GM21576 (cell line): ENCODE measurements at regions not wholly inside any gene's neighbourhood (a gene's known extent, or its start where the extent isn't known, plus 50 kb on each side); places are given as distances from the start of the nearest gene placed in this dataset.

Experiments used
- ATAC-seq: cut with Tn5 transposase; IDR thresholded peaks from one replicate; pipeline ENCODE4 v1.9.1; 2021; ENCODE audit warnings: mild to moderate bottlenecking, moderate library complexity; ENCODE audit not compliant: unreplicated experiment

DNA sequence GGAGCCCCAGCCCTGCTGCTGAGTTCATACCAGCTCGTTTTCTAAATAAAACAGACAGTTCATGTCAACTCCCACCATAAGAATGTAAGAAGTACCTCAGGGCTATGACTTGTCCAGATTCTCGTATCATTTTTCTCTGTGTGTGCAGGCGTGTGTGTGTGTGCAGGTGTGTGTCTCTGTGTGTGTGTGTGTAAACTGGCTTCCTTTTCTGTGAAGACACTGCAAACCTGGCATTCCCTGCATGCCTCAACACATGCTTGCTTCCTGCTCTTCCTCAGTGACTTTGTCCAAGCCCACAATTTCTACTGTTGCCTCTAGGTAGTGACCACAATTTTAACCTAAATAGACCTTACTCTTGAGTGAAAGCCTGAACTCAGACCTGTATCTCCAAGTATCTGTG, 879.0 kb downstream of the SLC4A3 start:
- no peak for ATAC-seq

DNA sequence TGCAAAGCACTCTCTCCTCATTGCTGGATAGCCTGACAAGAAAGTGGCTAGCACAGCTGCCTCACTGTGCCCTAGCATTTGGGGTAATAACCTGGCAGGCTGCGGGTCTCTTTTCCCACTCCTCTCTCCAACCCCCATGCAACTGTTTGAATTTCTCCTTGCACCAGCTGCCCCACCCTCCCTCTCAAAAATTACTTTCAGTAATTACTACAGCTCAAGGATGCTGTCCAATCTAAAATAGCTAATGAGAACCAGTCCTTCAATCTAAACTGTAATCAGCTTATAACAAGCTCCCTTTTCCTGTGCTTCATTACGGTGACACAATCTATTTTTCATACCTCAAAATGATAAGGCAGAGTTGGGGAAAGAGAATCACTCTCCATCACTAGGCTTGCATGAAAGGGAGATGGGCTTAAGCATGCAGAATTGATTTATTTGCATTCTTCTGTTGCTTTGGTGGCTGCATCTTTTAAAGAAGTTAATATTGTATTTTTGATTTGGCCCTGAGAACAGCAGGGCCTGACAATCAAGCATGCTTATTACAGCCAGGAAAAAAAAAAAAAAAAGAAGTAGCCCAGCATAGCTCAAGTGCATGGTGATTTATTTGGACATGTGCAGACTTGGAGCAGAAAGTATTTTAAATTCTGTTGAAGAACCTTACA, 881.8 kb downstream of the SLC4A3 start:
- no peak for ATAC-seq

DNA sequence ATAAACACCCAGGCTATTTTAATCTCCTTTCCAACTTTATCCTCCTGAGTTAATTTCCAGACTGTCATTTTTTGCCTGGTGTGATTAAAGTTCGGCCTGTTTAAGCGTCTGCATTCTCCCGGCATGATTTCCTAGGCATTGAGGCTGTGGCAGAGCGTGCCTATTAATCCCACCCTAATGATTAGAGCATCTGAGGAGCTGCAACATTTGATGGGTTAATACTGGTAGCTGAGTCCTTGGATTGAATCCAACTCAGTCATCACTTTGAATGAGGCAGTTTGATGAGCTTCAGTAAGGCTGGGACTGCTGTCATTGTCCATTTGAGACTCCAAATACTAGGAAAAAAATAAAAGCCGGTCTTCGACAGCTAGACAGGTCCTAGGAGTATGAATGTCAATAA, 882.5 kb downstream of the SLC4A3 start:
- ATAC-seq: no peak

DNA sequence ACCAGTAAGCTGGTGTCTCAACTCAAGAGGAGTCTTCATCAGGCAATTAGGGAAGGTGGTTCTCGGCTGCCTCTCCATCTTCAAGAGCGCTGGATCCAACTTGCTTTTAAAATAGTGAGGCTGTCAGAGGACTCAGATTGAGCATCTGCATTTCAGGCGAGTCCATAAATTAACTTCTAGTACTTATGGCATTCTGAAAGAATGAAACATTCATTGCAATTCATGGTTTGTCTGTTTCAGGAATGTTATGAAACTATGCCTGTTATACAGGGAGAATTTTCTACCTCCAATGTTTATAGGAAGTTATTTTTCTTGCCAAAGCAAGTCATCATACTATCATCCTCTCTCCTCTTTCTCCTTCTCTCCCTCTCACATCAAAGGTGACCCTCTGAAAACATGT, 883.2 kb downstream of the SLC4A3 start:
- no peak for ATAC-seq

DNA sequence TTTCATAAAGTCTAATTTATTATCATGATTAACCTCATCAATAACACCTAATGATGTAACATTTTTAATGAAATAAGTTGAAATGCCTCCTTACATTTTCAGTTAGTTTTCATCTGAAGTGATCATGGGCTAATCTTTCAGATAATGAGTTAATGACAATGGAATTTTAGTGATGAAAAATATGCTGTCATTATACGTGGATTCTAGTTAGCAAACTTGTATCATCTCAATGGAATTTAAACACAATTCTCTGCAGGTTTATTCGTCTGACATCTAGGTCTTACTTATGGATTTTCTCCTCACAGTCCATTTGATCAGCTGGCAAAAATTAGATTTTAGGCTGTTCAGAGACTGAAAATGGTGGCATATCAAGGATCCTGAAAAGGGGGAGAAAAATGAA, 885.0 kb downstream of the SLC4A3 start:
- ATAC-seq: no peak

DNA sequence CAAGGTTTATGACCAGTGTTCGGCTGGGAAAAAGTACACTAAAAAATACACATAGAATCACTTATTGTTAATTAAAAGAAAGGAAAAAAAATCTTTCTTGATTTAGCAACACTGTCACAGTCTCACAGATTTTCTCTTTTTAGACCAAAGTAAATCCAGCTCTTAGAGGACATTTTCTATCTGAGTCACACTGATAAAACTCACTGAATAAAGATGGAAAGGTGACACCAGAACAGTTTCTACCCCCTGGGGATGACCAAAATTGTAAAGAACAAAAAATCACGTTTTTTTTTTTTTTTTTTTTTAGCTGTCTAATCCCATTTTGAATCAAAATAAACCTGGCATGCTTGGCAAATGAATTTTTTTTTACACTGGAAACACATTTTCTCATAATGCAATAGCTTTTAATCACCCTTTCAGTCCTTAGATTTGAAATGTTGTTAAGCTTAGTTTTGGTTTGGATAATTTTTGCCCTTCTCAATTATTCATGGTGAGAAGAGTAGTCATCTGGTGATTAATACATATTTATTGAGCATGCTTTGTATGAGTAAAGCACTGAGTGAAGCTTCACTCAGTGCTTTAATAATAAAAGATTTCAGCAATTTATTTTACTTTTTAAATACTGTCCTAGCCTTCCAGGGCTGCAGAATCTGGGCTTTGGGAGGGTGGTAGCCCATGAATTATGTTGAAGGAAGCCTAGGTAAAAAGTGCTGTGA, 886.3 kb downstream of the SLC4A3 start:
- ATAC-seq: no peak

DNA sequence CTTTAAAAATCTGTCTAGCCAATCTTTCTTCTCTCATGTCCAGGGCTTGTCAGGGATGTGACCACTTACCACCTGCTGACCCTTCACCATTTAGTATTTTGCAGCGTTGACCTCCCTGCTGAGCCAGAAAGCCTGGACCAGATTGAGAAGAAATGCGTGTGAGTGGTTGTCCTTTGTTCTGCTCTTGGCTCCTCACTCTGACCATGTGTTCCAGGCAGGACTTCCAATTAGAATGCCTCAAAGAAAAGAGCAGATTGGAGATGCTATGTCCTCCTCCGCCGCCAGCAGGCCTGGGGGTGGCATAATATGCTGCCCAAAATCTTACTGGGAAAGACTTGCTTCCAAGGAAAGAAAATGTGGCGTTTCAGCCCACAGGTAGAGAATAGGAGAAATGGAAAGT, 894.1 kb downstream of the SLC4A3 start:
- no peak for ATAC-seq

DNA sequence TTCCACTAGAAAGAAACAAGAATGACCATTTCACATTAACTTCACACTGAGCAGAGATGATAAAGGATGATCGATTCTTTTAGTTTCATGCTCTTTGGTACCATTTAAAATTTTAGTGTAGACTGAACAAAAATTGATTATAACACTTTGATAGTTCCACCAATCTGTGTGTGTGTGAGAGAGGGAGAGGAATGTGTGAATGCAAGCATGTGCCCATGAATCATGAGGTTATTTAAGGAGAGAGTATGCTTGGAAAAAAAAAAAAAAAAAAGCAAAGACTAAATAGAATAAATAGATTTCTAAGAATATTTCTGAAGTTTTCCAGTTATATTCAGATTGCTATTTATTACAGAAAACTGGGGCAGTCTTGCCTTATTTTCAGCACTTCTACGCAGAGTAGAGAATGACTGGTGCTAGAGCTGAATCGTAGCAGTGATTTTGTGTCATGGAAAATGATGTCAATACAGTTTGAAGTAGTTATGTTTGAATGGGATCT, 900.8 kb downstream of the SLC4A3 start:
- ATAC-seq: no peak

DNA sequence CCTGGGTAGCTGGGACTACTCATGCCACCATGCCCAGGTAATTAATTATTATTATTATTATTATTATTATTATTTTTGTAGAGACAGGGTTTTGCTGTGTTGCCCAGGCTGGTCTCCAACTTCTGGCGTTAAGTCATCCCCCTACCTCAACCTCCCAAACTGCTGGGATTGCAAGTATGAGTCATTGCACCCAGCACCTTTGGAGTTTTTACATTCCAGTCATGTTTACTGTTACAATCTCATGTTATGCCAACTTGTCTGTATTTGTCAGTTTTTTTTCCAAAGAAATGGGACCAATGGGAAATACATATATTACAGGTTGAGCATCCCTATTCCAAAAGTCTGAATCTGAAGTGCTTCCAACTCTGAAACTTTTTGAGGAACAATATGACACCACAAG, 903.8 kb downstream of the SLC4A3 start:
- ATAC-seq: no peak

DNA sequence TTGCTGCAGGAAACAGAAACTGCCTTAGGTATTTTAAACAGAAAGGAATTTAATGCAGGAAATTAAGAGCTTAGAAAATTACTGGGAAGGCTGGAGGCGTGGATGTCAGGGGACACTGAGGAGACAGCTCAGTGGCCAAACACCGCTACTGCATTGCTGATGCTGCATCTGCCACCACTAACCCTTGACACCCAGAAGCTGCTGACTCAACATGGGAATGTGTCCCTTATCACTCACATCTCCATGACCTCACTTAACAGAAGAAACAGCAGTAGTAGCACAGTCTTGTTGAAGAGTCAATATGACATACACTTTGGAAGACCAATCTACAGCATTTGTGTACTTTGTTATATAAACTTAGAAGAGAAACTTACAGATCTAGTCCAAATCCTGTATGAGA, 906.1 kb downstream of the SLC4A3 start:
- ATAC-seq: peak; percentile 81

DNA sequence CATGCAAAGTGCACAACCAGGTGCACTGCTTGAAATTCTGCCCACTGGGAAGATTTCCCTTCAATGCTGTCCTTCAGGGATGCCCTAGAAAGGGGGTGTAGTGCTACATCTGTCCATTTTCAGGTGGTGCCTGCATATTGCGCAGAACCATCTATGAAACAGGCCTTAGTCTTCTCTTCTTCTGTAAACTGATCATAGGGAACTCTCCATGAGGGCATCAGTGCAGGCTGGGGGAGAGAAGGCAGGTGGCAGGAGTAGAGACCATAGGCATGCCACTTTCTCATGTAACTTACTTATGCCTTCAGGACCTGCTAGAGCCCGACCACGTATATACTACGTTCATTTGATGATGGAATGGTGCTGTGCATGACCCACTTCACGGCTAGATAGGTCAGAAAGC, 912.1 kb downstream of the SLC4A3 start:
- no peak for ATAC-seq

DNA sequence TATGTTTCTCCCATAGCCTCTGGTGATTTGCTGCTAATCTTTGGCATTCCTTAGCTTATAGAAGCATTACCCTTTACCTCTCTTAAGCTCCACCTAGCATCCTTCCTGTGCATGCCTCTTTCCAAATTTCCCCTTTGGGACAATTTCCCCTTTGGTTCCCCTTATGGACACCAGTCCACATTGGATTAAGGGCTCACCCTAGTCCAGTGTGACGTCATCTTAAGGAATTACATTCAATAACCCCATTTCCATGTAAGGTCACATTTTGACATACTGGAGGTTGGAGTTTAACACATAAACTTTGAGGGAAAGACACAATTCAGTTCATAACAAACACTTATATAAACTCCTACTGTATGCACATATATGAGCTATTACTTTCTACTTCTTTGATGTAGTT, 916.6 kb downstream of the SLC4A3 start:
- ATAC-seq: no peak

DNA sequence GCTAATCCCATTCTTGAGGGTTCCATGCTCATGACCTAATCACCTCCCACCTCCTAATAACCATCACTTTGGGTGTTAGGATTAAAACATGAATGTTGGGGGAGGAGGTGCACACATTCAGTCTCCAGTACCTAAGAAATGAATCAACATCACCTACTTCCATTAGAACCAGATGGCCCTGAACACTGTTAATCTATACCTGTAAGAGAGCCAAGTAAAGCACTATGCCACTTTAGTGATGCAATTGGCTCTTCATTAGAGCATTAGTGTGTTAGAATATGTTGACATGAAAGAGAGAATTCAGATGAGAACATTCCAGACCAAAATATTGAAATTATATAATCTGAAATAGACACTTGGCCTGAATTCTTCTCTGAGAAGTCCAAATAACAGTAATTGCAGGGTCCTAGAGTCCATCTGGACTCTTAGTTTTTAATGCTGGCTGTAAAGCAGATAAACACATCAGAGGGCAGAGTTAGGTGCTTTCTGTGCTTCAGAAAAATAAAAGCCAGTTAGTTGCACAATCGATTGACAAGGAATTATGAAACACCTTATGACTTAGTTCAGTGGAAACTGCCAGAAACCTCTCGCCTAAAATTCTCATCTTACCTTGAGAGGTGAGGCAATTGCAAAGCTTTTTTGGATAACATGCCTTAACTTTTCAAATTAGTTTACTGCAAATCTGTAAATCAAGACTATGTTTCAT, 923.7 kb downstream of the SLC4A3 start:
- no peak for ATAC-seq

DNA sequence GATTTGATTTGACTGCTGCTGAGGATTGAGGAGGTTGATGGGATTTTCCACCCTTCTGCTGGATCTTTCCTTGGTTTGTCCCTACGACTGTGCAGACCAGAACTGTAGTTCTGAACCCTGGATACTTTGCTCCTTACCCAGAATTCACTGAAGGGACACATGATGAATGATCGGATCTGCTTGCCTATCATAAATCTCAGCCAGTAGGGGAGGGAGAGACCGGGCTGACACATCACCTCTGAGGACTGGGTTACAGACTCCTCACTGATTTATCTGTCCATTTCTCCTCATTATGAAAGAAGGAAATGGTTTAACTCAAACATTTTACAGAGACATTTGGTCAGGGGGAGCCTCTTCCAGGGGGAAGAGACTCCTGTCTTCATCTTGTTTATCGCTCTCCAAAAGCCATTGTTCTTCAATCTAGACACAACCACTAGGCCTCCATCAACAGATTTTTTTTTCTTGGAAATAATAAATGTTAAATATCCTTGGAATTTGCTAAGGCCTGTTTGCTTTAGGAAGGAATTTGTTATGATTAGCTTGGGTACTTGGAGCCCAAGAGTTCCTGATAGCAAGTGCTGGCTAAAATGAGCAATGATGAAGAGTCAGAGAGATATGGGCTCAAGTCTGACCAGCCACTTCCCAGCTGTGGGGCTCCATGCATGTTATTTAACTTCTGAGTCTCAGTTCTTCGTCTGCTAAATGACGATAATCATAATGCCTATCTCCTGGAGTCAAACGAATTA, 925.5 kb downstream of the SLC4A3 start:
- ATAC-seq: no peak

DNA sequence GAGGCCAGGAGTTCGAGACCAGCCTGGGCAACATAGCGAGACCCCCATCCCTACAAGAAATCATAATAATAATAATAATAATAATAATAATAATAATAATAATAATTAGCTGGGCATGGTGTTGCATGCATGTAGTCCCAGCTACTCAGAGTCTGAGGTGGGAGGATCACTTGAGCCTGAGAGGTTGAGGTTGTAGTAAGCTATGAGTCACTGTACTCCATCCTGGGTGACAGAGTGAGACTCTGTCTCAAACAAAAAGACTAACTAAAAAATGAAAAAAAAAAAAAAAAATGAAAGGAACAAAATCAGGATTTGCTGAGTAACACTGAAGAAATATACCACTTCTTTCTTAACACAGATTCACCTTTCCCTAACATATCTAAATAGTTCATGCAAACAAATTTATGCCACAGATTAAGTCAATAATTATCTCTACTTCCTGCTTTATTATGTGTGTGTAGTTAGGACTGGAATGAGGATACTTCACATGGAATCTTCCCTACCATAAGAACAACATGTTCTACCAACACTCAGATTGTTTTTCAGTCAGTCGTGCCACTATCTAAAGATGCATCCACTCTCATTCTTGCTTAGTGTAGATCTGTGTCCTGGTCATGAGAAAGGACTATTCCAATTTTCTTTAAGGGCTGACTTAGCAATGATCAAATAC, 928.7 kb downstream of the SLC4A3 start:
- no peak for ATAC-seq

DNA sequence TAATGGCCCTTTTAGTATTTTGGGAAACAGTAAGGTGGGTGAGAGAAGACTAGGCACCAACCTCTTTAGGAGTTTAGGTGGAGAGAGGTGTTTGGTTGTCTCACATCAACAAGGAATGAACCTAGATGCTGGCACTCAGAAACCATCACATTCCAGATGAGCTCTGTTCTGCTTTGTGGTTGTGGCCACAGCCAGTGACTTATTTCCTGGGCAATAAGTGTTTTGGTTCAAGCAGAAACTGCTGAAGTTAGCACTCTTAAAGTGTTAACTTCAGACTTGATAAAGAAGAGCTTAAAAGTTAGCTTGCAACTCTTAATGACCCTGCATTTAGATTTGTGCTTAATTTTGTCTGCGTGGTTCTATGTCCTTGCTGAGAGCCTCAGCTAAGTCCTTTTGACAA, 929.2 kb downstream of the SLC4A3 start:
- ATAC-seq: no peak

DNA sequence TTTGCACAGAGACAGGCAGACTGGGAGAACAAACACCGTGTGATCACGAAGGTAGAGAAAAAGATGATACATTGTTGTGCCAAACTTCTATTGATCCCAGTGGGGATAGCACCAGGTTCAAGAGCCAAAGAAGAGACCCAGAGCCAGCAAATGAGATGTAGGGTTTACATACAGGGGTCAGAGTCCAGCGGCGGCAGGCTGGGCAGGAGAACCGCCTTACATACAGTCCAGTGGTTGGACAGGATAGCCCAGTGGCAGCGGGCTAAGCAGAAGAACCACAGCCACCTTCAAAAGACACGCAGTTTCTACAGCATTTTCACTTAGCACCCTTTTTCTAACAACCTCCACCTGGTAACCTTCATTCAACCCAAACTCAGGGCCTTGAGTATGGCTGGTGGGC, 932.8 kb downstream of the SLC4A3 start:
- ATAC-seq: no peak

DNA sequence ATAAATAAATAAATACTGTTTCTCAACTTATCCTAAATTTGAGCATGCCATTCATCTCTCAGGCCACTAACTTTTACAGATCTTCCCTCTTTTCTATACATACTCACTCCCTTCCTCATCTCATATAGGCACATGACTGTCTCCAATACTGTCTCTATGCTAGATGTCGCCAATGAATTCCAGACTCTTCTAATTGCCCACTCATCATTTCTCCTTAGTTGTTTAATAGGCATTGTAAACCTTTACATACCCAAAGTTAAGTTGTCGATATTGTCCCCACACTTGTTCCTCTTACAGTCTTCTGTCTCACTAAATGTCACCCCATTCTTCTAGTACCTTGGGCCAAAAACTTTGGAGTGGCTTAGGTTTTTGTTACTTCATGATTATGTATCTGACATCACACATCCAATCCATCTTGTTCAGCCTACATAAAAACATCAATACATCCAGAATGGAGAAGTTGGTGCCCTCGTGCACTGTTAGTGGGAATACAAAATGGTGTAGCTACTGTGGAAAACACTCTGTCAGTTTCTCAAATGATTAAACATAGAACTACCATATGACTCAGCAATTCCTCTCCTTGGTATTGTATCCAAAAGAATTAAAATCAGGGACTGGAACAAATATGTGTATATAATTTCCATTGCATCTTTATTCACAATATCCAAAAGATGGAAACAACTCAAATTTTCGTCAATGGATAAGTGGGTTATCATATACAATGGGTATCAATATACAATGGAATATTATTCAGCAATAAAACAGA, 935.1 kb downstream of the SLC4A3 start:
- no peak for ATAC-seq

DNA sequence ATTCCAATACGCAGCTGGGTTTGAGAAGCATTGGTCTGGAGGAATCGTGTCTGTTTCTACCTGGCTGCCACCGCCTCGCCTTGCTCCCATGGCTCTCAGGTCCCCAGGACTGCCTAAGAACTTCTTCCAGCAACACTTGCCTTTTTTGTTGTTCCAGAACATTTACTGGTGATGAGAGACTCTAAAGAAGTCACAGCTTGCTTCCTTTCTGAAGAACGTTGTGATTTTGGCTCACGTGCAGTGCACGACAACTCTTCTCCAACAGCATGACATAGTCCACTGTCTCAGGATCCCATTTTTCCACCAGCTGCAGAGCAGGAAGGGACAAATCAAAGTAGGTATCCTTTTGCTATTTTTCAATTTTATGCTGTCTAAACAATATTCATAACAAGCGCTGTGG, 940.9 kb downstream of the SLC4A3 start:
- ATAC-seq: no peak
